GM12878 (cell line): ENCODE measurements at regions not wholly inside any gene's neighbourhood (a gene's known extent, or its start where the extent isn't known, plus 50 kb on each side); places are given as distances from the start of the nearest gene placed in this dataset.

Source experiments
- ATAC-seq: fragments of 200-7000 bp; cut with Tn5 transposase; 3 replicates; pipeline ENCODE4 v1.9.1; 2020; ENCODE audit warnings: mild to moderate bottlenecking, moderate library complexity
- BruUV-seq: library from RNA; stranded (reverse); fragments of 400-500 nt; replicated peaks from 2 replicates; lab custom pipeline; 2021; lab: Mats Ljungman, UMichigan
- CTCF ChIA-PET: fragments of 300-600 bp; sonication (Branson Sonifier 250); formaldehyde crosslinking; extraction: SDS; loops from one replicate; lab custom pipeline; 2021; ENCODE audit warnings: inconsistent platforms; lab: Yijun Ruan, JAX
- POLR2A ChIA-PET: fragments of 350-600 bp; formaldehyde crosslinking; extraction: SDS; loops from one replicate; lab custom pipeline; 2021; ENCODE audit warnings: inconsistent platforms; lab: Charles Lee
- RAD21 ChIA-PET: fragments of 300-600 bp; sonication (Branson Sonifier 250); formaldehyde crosslinking; loops from one replicate; lab custom pipeline; 2023; ENCODE audit warnings: antibody characterized with exemption; ENCODE audit not compliant: unreplicated experiment; lab: Charles Lee
- SMC1A ChIA-PET: fragments of 300-600 bp; sonication (Branson Sonifier 250); formaldehyde crosslinking; loops from one replicate; lab custom pipeline; 2023; ENCODE audit not compliant: unreplicated experiment, uncharacterized antibody; lab: Charles Lee
- DNase-seq: peaks from one replicate; pipeline ENCODE4 v3.0.0-alpha.2; 2011; ENCODE audit warnings: low read depth, low spot score
- FAIRE-seq: peaks from 3 replicates; lab custom pipeline; 2011; peaks lifted over from hg19 to GRCh38; lab: Jason Lieb, UNC
- H2AFZ ChIP-seq: 2 replicates; pipeline ENCODE4 v1.6.0; 2011; ENCODE audit warnings: low read depth, low read length, control low read depth; ENCODE audit not compliant: control insufficient read depth
- H3K27ac ChIP-seq: 2 replicates; pipeline ENCODE4 v1.5.1; 2011; ENCODE audit warnings: control low read depth; ENCODE audit not compliant: control insufficient read depth, insufficient read depth
- H3K27me3 ChIP-seq, 2 experiments: replicated peaks in 1 of 2; 2 replicates each; pipeline versions ENCODE4 v1.6.0 to v1.6.1; 2011; ENCODE audit warnings: low read length in 1 of 2; ENCODE audit not compliant: control insufficient read depth in 2 of 2, insufficient read depth in 2 of 2
- H3K36me3 ChIP-seq, 2 experiments: 2 replicates each; pipeline ENCODE4 v1.5.1; 2011; ENCODE audit warnings: low read length in 1 of 2; ENCODE audit not compliant: control insufficient read depth in 2 of 2, insufficient read depth in 2 of 2
- H3K4me1 ChIP-seq: 2 replicates; pipeline ENCODE4 v1.6.1; 2011; ENCODE audit warnings: mild to moderate bottlenecking, low read length, moderate library complexity, mixed read lengths; ENCODE audit not compliant: control insufficient read depth, insufficient read depth
- H3K4me2 ChIP-seq: 2 replicates; pipeline ENCODE4 v1.6.0; 2011; ENCODE audit warnings: control low read depth; ENCODE audit not compliant: control insufficient read depth, insufficient read depth
- H3K4me3 ChIP-seq: fragments of 200-600 bp; sonication (generic); 2 replicates; pipeline ENCODE4 v1.5.1; 2016
- H3K79me2 ChIP-seq: 2 replicates; pipeline ENCODE4 v1.6.0; 2011; ENCODE audit warnings: low read length; ENCODE audit not compliant: control insufficient read depth, insufficient read depth
- H3K9ac ChIP-seq: 2 replicates; pipeline ENCODE4 v1.8.0; 2011; ENCODE audit warnings: low read length, control low read depth, mixed read lengths; ENCODE audit not compliant: control insufficient read depth, insufficient read depth
- H3K9me3 ChIP-seq: replicated peaks from 3 replicates; pipeline ENCODE4 v1.5.1; 2011; ENCODE audit warnings: mild to moderate bottlenecking, low read length; ENCODE audit not compliant: control insufficient read depth, insufficient read depth
- H4K20me1 ChIP-seq: 2 replicates; pipeline ENCODE4 v1.6.0; 2011; ENCODE audit not compliant: control insufficient read depth, insufficient read depth
- CHD4 ChIP-seq: fragments of 200-600 bp; sonication (generic); IDR thresholded peaks from 2 replicates; pipeline ENCODE4 v1.6.1; 2016; ENCODE audit warnings: mild to moderate bottlenecking
- FOS ChIP-seq: IDR thresholded peaks from 3 replicates; pipeline ENCODE4 v1.6.1; 2011; ENCODE audit warnings: borderline replicate concordance; ENCODE audit not compliant: insufficient read length; ENCODE audit errors: extremely low read depth
- MLLT1 ChIP-seq: fragments of 450-650 bp; IDR thresholded peaks from 2 replicates; pipeline ENCODE4 v1.6.1; 2016; ENCODE audit warnings: mild to moderate bottlenecking
- WGBS: methylation state at CpG from one replicate; pipeline ENCODE4 v1.1.6; 2016; ENCODE audit warnings: low lambda C conversion rate; ENCODE audit not compliant: insufficient replicate concordance, insufficient coverage; ENCODE audit errors: missing lambda C conversion rate; 5-methylcytosine and 5-hydroxymethylcytosine counted together
- in situ Hi-C: fragments of 300-500 bp; cut with MboI; formaldehyde crosslinking; loops from 9 replicates; pipeline ENCODE4 v1.14.3; 2018; ENCODE audit warnings: mixed read lengths
- intact Hi-C: fragments of 100-400 bp; cut with micrococcal nuclease; formaldehyde crosslinking; loops from one replicate; pipeline ENCODE4 v1.14.2; 2022; ENCODE audit not compliant: unreplicated experiment
- TF ChIP-seq, protein P1 (sequence below): IDR thresholded peaks from 2 replicates; pipeline ENCODE4 v1.6.1; 2011; ENCODE audit warnings: borderline replicate concordance, low read depth, mild to moderate bottlenecking, moderate library complexity, mixed read lengths, low read length; ENCODE audit not compliant: insufficient read depth; ENCODE audit errors: extremely low read length

DNA sequence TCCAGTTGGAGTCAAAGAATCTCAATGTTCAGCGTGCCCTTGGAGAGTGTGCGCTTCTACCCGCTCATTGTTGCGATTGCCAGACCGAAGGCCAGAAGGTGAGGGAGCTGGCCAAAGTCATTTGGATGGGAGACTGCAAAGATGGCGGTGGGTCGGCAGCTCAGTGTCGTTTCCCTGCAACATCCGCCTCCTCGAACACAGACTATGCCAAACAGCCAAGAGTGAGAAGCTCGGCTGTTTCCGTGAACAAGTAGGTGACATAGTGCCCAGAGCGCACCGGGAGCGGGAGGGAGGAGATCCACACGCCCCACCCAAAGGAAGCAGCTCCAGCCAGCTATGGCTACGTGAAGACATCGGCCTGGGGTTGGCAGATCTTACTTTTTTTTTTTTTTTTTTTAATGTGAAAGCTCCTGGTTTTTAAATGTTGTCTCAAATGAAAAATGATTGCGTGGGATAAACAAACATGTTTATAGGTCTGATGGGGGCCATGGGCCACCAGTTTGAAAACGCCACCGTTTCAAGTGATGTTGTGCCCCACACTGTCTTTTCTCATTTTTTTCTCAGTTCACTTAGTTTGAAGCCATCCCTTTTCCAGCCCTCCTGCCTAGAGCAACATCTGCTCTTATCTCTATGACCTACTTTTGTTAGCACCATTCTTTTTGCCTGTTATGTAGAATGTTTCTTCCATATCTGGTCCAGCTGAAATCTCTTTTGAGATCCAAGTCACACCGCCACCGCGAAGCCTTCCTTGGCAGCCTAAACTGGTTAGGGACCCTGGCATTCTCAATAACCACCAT is 682.4 kb downstream of the RNF144A start:
- Histone ChIP-seq H3K9me3 (no peaks in the 10 kb centered on the region; the same call in 2 of the 3 replicates), H3K4me3 (no peak overlapping the region), H3K4me1 (peaks cover 5% of the 10 kb centered on the region)
- intact Hi-C loops: no loop called here
- no peak for DNase-seq
- TF ChIP-seq CHD4 (no peak), FOS (no peak), MLLT1 (no peak)
- TF ChIP-seq, protein P1, sequence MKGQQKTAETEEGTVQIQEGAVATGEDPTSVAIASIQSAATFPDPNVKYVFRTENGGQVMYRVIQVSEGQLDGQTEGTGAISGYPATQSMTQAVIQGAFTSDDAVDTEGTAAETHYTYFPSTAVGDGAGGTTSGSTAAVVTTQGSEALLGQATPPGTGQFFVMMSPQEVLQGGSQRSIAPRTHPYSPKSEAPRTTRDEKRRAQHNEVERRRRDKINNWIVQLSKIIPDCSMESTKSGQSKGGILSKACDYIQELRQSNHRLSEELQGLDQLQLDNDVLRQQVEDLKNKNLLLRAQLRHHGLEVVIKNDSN: no peak
- TF ChIP-seq, all 136 proteins: peak for 0
- ChIA-PET POLR2A (interaction anchor here (0.6 to 1.5 kb wide), 3 partner anchors 19 to 1583 kb away, joined by 3 to 6 read pairs (median 5); no protein-coding TSS in a partner anchor), SMC1A (interaction anchor here (0.7 to 3.6 kb wide), 10 partner anchors 9 to 211 kb away, joined by 3 to 17 read pairs (median 3); no protein-coding TSS in a partner anchor), RAD21 (no interaction called here), CTCF (interaction anchor here (0.9 to 1.1 kb wide), 2 partner anchors 29 to 61 kb away, joined by 3 read pairs; no protein-coding TSS in a partner anchor)
- no peaks in the 10 kb centered on the region for H3K79me2 ChIP-seq
- no peak overlapping the region for H3K4me2 ChIP-seq
- in situ Hi-C loops: no loop called here
- no TSS peak for BruUV-seq
- no peak for ATAC-seq
- H4K20me1 ChIP-seq: no peaks in the 10 kb centered on the region
- 66% methylated on average over 24 of the region's 24 CpGs for WGBS
- no peak overlapping the region for H2AFZ ChIP-seq
- H3K27ac ChIP-seq: no peak overlapping the region
- no peak overlapping the region for H3K9ac ChIP-seq
- no peak for FAIRE-seq
- no peaks in the 10 kb centered on the region for H3K36me3 ChIP-seq
- H3K27me3 ChIP-seq: no peaks in the 10 kb centered on the region
